ENCODE measurements at regions not wholly inside any gene's neighbourhood (a gene's known extent, or its start where the extent isn't known, plus 50 kb on each side); places are given as distances from the start of the nearest gene placed in this dataset.

DNA sequence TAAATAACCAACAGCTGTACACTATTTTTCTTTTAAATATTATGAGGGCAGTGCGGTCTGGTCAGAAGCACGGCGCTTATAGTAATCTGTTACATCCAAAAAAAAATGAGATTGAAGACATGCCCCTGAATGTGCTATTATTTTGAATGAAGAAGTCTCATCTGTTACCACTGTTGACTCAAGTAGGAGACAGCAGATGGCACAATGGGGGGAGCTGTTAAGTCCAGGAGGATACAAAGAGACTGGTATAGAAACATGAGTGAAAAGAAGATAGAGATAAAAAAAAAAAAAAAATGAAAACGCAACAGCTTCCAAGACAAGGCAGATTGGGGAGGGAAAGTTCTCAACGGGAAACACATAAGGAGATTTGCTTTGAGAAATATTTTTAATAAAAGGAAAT is 425.5 kb upstream of the PKDCC start:
- ChIA-PET POLR2A (ENCODE audit: partially characterized antibody) (no interaction called here), CTCF (ENCODE audit: partially characterized antibody) (no interaction called here)
- no peak overlapping the region for H3K27ac ChIP-seq (ENCODE audit: low read depth, low read length)
- no peaks in the 10 kb centered on the region for H3K9me3 Mint-ChIP-seq
- H3K36me3 ChIP-seq (ENCODE audit: insufficient read depth, low read length), result no peaks in the 10 kb centered on the region
- H3K4me1 Mint-ChIP-seq, result no peaks in the 10 kb centered on the region
- no peak overlapping the region for H3K27ac Mint-ChIP-seq
- no peak for DNase-seq
- no peaks in the 10 kb centered on the region for H3K27me3 ChIP-seq (ENCODE audit: insufficient read depth, low read length)
- H3K27me3 Mint-ChIP-seq, result peaks cover 3 to 4% of the 10 kb centered on the region in 2 donors
- no peak overlapping the region for H3K4me3 Mint-ChIP-seq
- no peaks in the 10 kb centered on the region for H3K36me3 Mint-ChIP-seq
- no peaks in the 10 kb centered on the region for H3K9me3 ChIP-seq (ENCODE audit: control insufficient read depth in 1 of 2, low read length in 2 of 2)
- no peaks in the 10 kb centered on the region for H3K4me1 ChIP-seq (ENCODE audit: insufficient read depth, low read length)
- H3K4me3 ChIP-seq (ENCODE audit: low read length in 2 of 2), result no peak overlapping the region
- intact Hi-C loops (cut with micrococcal nuclease), result no loop called here

DNA sequence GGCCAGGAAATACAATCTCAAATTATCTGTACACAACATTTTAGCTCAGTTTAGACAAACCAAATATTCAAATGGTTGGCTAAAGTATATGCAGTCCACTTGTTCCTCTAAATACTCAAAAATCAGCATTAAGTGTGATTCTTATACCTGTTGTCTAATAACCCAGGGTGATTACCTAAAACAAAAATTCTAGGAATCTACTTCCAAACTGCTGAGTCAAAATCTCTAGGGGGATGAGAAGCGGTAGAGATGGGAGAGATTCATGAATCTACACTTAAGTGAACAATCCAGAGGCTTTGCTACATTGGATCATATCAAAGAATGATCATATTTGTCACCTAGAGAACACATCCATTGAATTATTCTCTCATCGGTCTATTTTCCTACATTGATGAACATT is 420.9 kb upstream of the PKDCC start:
- no peaks in the 10 kb centered on the region for H3K4me1 Mint-ChIP-seq
- H3K4me3 ChIP-seq (ENCODE audit: low read length in 2 of 2), result no peak overlapping the region
- no peaks in the 10 kb centered on the region for H3K9me3 Mint-ChIP-seq
- H3K27me3 ChIP-seq (ENCODE audit: insufficient read depth, low read length), result no peaks in the 10 kb centered on the region
- no peak for DNase-seq
- no peaks in the 10 kb centered on the region for H3K4me1 ChIP-seq (ENCODE audit: insufficient read depth, low read length)
- H3K36me3 Mint-ChIP-seq, result no peaks in the 10 kb centered on the region
- H3K27me3 Mint-ChIP-seq, result peaks cover 3 to 4% of the 10 kb centered on the region in 2 donors
- no peak overlapping the region for H3K27ac ChIP-seq (ENCODE audit: low read depth, low read length)
- H3K4me3 Mint-ChIP-seq, result no peak overlapping the region
- no peaks in the 10 kb centered on the region for H3K36me3 ChIP-seq (ENCODE audit: insufficient read depth, low read length)
- no peaks in the 10 kb centered on the region for H3K9me3 ChIP-seq (ENCODE audit: control insufficient read depth in 1 of 2, low read length in 2 of 2)
- POLR2A ChIA-PET (ENCODE audit: partially characterized antibody), result no interaction called here
- intact Hi-C loops (cut with micrococcal nuclease), result no loop called here
- CTCF ChIA-PET (ENCODE audit: partially characterized antibody), result no interaction called here
- H3K27ac Mint-ChIP-seq, result no peak overlapping the region

DNA sequence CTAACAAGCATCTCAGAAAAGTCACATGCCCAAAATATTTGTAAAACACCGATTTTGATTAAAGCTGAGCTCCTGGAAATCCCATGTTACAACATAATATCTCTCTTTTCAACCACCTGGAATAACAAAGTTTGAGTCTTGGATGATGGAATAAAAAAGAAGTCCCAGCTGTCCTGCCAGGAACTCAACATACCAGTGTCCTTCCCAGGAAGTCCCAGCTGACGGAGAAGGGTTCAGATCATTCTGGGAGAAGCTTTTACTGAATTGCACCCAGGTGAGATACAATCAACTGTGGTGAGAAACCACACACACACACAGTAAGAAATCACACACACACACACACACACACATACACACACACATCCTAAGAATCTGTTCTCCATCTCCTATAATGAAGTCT is 413.1 kb upstream of the PKDCC start:
- peaks cover 0 to 9% (median 1%) of the 10 kb centered on the region in 8 donors for H3K9me3 Mint-ChIP-seq
- peaks cover 2% of the 10 kb centered on the region in 2 donors for H3K27me3 Mint-ChIP-seq
- Histone ChIP-seq H3K4me3 (ENCODE audit: low read length in 2 of 2) (no peak overlapping the region), H3K4me1 (ENCODE audit: insufficient read depth, low read length) (no peaks in the 10 kb centered on the region), H3K27ac (ENCODE audit: low read depth, low read length) (no peak overlapping the region), H3K9me3 (ENCODE audit: control insufficient read depth in 1 of 2, low read length in 2 of 2) (no peaks in the 10 kb centered on the region), H3K27me3 (ENCODE audit: insufficient read depth, low read length) (no peaks in the 10 kb centered on the region), H3K36me3 (ENCODE audit: insufficient read depth, low read length) (no peaks in the 10 kb centered on the region)
- intact Hi-C loops (cut with micrococcal nuclease), result no loop called here
- ChIA-PET CTCF (ENCODE audit: partially characterized antibody) (no interaction called here), POLR2A (ENCODE audit: partially characterized antibody) (no interaction called here)
- no peaks in the 10 kb centered on the region for H3K36me3 Mint-ChIP-seq
- no peaks in the 10 kb centered on the region for H3K4me1 Mint-ChIP-seq
- H3K4me3 Mint-ChIP-seq, result no peak overlapping the region
- no peak for DNase-seq
- H3K27ac Mint-ChIP-seq, result no peak overlapping the region

DNA sequence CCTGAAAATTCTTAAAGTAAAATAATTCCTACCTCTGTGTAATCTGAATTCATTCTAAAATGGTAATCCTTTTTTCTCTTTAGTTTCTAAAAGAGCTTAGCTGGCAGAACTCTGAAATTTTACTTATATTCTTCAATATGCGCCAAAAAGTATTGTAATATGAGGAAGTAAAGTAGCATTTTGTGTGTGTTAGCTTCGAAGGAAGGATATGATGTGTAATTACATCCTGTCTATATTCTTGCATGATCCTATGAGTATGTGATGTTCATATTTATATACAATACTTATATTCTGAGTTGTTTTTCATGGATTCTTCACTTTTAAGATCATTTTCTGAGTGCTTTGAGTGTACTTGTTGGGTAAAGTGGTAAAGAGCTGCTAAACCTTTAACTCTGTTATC is 402.9 kb upstream of the PKDCC start:
- H3K36me3 Mint-ChIP-seq, result no peaks in the 10 kb centered on the region
- H3K27ac Mint-ChIP-seq, result no peak overlapping the region
- no peaks in the 10 kb centered on the region for H3K4me1 ChIP-seq (ENCODE audit: insufficient read depth, low read length)
- peaks cover 1 to 3% of the 10 kb centered on the region in 2 donors for H3K27me3 Mint-ChIP-seq
- POLR2A ChIA-PET (ENCODE audit: partially characterized antibody), result no interaction called here
- H3K27me3 ChIP-seq (ENCODE audit: insufficient read depth, low read length), result no peaks in the 10 kb centered on the region
- H3K4me3 ChIP-seq (ENCODE audit: low read length in 2 of 2), result no peak overlapping the region
- H3K4me1 Mint-ChIP-seq, result no peaks in the 10 kb centered on the region
- no peak for DNase-seq
- CTCF ChIA-PET (ENCODE audit: partially characterized antibody), result no interaction called here
- no peaks in the 10 kb centered on the region for H3K9me3 ChIP-seq (ENCODE audit: control insufficient read depth in 1 of 2, low read length in 2 of 2)
- peaks cover 0 to 3% (median 0%) of the 10 kb centered on the region in 8 donors for H3K9me3 Mint-ChIP-seq
- H3K36me3 ChIP-seq (ENCODE audit: insufficient read depth, low read length), result no peaks in the 10 kb centered on the region
- no peak overlapping the region for H3K4me3 Mint-ChIP-seq
- H3K27ac ChIP-seq (ENCODE audit: low read depth, low read length), result no peak overlapping the region
- intact Hi-C loops (cut with micrococcal nuclease), result no loop called here

DNA sequence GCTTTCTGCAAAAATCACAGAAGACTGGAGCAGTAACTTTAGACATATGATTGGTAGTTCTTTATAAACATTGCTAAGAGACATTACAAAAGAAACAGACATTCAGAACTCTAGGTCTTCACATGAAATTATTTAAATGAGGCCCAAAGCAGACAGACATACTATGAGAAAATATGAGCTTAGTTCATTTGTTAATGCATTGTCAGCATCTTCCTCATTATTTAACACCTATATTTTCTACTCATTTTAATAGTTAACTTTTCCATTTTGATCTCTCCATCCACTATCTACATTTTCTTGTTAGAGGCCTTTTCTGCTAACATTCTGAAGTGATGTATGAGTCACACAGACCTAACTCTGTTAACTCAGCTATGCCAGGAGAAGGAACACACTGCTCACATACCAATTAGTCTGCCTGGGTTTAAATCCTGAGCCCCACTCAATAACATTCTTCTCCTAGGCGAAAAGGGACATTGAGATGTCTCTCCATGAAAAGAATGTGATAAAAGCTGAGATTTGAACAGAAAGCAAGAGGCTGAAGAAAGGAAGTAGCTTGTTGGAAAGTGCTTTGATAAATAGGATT is 400.3 kb upstream of the PKDCC start:
- ChIA-PET CTCF (ENCODE audit: partially characterized antibody) (no interaction called here), POLR2A (ENCODE audit: partially characterized antibody) (no interaction called here)
- Histone ChIP-seq H3K36me3 (ENCODE audit: insufficient read depth, low read length) (no peaks in the 10 kb centered on the region), H3K4me3 (ENCODE audit: low read length in 2 of 2) (no peak overlapping the region), H3K27ac (ENCODE audit: low read depth, low read length) (no peak overlapping the region), H3K27me3 (ENCODE audit: insufficient read depth, low read length) (no peaks in the 10 kb centered on the region), H3K4me1 (ENCODE audit: insufficient read depth, low read length) (no peaks in the 10 kb centered on the region), H3K9me3 (ENCODE audit: control insufficient read depth in 1 of 2, low read length in 2 of 2) (no peaks in the 10 kb centered on the region)
- intact Hi-C loops (cut with micrococcal nuclease), result no loop called here
- no peaks in the 10 kb centered on the region for H3K36me3 Mint-ChIP-seq
- no peaks in the 10 kb centered on the region for H3K4me1 Mint-ChIP-seq
- no peak overlapping the region for H3K4me3 Mint-ChIP-seq
- no peak for DNase-seq
- peaks cover 1 to 6% of the 10 kb centered on the region in 2 donors for H3K27me3 Mint-ChIP-seq
- no peaks in the 10 kb centered on the region for H3K9me3 Mint-ChIP-seq
- H3K27ac Mint-ChIP-seq, result no peak overlapping the region

DNA sequence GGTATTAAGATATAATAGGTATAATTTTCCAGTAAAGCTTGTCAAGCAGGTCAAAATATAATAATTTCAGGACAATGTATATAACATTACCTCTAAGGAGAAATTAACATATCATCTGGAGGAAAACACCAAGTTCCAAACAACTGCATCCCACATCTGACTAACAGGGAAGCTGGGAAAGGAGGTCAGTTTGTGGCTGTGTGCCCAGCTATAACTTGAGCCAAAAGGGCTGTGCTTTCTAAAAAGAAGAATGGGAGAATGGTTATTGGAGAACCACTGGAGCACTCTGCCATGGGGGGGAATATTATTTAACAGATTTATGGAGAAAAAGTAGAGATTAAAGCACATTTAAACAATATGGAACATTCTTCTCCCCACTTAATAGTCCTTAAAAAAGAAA is 390.6 kb upstream of the PKDCC start:
- ChIA-PET CTCF (ENCODE audit: partially characterized antibody) (no interaction called here), POLR2A (ENCODE audit: partially characterized antibody) (no interaction called here)
- Mint-ChIP-seq H3K27me3 (peaks cover 0 to 5% of the 10 kb centered on the region in 2 donors), H3K4me3 (no peak overlapping the region), H3K36me3 (no peaks in the 10 kb centered on the region), H3K9me3 (no peaks in the 10 kb centered on the region), H3K4me1 (no peaks in the 10 kb centered on the region), H3K27ac (no peak overlapping the region)
- intact Hi-C loops (cut with micrococcal nuclease), result no loop called here
- no peak overlapping the region for H3K27ac ChIP-seq (ENCODE audit: low read depth, low read length)
- no peaks in the 10 kb centered on the region for H3K27me3 ChIP-seq (ENCODE audit: insufficient read depth, low read length)
- no peaks in the 10 kb centered on the region for H3K36me3 ChIP-seq (ENCODE audit: insufficient read depth, low read length)
- H3K4me3 ChIP-seq (ENCODE audit: low read length in 2 of 2), result no peak overlapping the region
- H3K9me3 ChIP-seq (ENCODE audit: control insufficient read depth in 1 of 2, low read length in 2 of 2), result no peaks in the 10 kb centered on the region
- H3K4me1 ChIP-seq (ENCODE audit: insufficient read depth, low read length), result no peaks in the 10 kb centered on the region
- no peak for DNase-seq

DNA sequence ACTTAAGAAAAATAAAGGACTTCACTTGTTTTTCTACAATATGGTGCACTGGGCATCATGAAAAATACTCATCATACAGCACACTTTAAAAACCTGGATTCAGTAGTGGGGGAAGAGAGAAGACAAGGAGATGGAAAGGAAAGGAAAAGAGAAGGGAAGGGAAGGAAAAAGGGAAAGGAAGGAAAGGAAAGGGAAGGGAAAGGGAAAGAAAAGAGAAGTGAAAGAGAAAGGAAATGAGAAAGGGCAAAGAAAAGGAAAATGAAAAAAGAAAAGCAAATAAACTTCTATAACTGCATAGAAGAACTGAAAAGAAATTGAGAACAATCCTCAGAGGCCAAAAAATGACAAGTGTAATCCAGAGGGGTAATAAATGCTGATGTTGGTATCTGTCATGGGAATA is 388.1 kb upstream of the PKDCC start:
- no peaks in the 10 kb centered on the region for H3K4me1 ChIP-seq (ENCODE audit: insufficient read depth, low read length)
- no peaks in the 10 kb centered on the region for H3K36me3 Mint-ChIP-seq
- H3K27me3 ChIP-seq (ENCODE audit: insufficient read depth, low read length), result no peaks in the 10 kb centered on the region
- H3K27ac ChIP-seq (ENCODE audit: low read depth, low read length), result no peak overlapping the region
- intact Hi-C loops (cut with micrococcal nuclease), result no loop called here
- no peaks in the 10 kb centered on the region for H3K36me3 ChIP-seq (ENCODE audit: insufficient read depth, low read length)
- no peaks in the 10 kb centered on the region for H3K9me3 ChIP-seq (ENCODE audit: control insufficient read depth in 1 of 2, low read length in 2 of 2)
- no peak overlapping the region for H3K27ac Mint-ChIP-seq
- peaks cover 2 to 3% of the 10 kb centered on the region in 2 donors for H3K27me3 Mint-ChIP-seq
- no peak overlapping the region for H3K4me3 Mint-ChIP-seq
- H3K9me3 Mint-ChIP-seq, result no peaks in the 10 kb centered on the region
- CTCF ChIA-PET (ENCODE audit: partially characterized antibody), result no interaction called here
- H3K4me1 Mint-ChIP-seq, result no peaks in the 10 kb centered on the region
- POLR2A ChIA-PET (ENCODE audit: partially characterized antibody), result no interaction called here
- DNase-seq, result no peak
- no peak overlapping the region for H3K4me3 ChIP-seq (ENCODE audit: low read length in 2 of 2)

DNA sequence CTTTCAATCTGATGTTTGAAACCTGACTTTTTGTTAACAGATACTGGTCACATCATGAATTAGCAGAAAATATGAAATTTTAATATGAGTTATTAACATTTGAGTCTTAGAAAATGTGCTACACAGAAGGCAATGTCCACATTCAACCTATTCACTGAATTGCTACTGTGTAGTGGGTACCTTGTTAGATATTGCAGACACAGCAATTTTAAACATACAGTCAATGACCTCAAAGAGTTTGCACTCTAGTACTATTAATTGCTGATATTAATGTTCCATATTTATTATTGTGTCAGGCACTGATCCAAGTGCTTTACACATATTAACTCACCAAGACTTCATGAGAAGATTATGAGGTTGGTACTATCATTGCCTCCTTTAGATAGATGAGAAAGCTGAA is 385.4 kb upstream of the PKDCC start:
- ChIA-PET POLR2A (ENCODE audit: partially characterized antibody) (no interaction called here), CTCF (ENCODE audit: partially characterized antibody) (no interaction called here)
- Histone ChIP-seq H3K27ac (ENCODE audit: low read depth, low read length) (no peak overlapping the region), H3K4me3 (ENCODE audit: low read length in 2 of 2) (no peak overlapping the region), H3K27me3 (ENCODE audit: insufficient read depth, low read length) (no peaks in the 10 kb centered on the region), H3K36me3 (ENCODE audit: insufficient read depth, low read length) (no peaks in the 10 kb centered on the region), H3K9me3 (ENCODE audit: control insufficient read depth in 1 of 2, low read length in 2 of 2) (no peaks in the 10 kb centered on the region), H3K4me1 (ENCODE audit: insufficient read depth, low read length) (no peaks in the 10 kb centered on the region)
- Mint-ChIP-seq H3K27ac (no peak overlapping the region), H3K4me3 (no peak overlapping the region), H3K4me1 (no peaks in the 10 kb centered on the region), H3K9me3 (no peaks in the 10 kb centered on the region), H3K27me3 (peaks cover 3% of the 10 kb centered on the region in 2 donors), H3K36me3 (no peaks in the 10 kb centered on the region)
- intact Hi-C loops (cut with micrococcal nuclease), result no loop called here
- DNase-seq, result no peak

Measured in CD4-positive, alpha-beta memory T cell (primary cell).